VCaP (cell line): ENCODE measurements at regions not wholly inside any gene's neighbourhood (a gene's known extent, or its start where the extent isn't known, plus 50 kb on each side); places are given as distances from the start of the nearest gene placed in this dataset.

Experiments
- H3K27ac ChIP-seq: fragments of 450-650 bp; 2 replicates; pipeline ENCODE4 v1.5.1; 2017
- TF ChIP-seq, protein P1 (sequence below): fragments of 450-650 bp; conservative IDR thresholded peaks from 2 replicates; pipeline ENCODE4 v1.5.1; 2017; ENCODE audit warnings: mild to moderate bottlenecking, moderate library complexity

DNA sequence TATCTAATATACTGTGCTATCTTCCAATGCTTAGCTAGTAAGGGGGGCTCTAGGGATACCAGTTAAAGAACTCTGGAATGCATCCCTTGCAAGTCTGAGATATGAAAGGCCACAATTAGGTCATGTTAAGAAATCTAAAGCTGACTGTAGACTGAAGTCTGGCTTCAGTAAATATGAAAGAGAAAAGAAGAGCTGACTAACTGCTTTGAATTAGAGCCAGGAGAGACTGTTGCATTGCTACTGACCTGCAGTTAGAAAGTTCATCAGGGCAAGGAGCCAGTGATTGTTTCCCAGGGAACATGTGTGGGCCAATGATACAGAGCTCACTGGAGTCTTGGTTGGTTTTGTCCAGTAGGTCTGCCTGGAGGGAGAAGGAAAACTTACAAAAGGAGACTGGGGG is 472.1 kb upstream of the TNC start:
- peak overlapping the region; percentile 77 for H3K27ac ChIP-seq
- TF ChIP-seq, protein P1, sequence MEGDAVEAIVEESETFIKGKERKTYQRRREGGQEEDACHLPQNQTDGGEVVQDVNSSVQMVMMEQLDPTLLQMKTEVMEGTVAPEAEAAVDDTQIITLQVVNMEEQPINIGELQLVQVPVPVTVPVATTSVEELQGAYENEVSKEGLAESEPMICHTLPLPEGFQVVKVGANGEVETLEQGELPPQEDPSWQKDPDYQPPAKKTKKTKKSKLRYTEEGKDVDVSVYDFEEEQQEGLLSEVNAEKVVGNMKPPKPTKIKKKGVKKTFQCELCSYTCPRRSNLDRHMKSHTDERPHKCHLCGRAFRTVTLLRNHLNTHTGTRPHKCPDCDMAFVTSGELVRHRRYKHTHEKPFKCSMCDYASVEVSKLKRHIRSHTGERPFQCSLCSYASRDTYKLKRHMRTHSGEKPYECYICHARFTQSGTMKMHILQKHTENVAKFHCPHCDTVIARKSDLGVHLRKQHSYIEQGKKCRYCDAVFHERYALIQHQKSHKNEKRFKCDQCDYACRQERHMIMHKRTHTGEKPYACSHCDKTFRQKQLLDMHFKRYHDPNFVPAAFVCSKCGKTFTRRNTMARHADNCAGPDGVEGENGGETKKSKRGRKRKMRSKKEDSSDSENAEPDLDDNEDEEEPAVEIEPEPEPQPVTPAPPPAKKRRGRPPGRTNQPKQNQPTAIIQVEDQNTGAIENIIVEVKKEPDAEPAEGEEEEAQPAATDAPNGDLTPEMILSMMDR, result no peak

DNA sequence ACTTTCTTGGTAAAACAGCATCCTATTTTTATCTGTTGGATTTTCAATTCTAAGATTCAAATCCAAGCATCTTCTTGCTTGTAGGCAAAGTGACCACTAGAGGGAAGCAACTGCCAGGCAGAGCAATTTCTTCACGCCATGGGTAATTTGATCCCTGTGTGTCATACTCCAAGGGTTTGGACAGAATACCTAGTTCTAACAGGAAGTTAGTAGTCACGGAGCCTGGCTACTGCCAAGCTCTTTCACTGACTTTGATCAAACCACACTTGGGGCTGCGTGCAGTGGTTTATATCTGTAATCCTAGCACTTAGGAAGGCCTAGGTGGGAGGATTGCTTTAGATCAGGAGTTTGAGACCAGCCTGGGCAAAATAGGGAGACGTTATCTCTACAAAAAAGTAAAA is 473.6 kb upstream of the TNC start:
- TF ChIP-seq, protein P1, result peak; percentile 97
- peak overlapping the region; percentile 77 for H3K27ac ChIP-seq

DNA sequence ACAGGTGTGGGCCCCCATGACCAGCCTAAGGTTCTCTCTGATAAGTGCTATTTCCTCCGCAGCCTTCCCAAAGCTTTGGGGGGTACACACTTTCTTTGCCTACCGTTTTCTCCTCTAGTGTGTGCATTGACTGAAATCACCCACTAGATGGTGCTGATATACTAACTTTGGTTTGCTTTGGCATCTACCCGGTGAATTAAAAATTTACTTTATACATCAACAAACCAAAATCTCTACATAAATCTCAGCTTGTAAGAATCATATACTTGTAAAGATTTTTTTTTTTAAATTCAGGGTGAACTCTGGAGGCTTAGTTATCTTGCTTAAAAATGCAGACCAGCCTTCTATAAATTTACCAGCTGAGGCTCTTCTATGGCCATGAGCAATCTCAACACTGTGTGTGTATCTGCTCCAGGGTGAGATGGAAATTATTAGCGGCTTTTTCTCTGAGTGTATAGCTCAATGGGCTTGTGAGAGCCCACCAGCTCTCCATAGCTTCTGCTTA is 475.7 kb upstream of the TNC start:
- TF ChIP-seq, protein P1, result peak; percentile 90
- peak overlapping the region; percentile 77; the same call in 1 of the 2 replicates for H3K27ac ChIP-seq

DNA sequence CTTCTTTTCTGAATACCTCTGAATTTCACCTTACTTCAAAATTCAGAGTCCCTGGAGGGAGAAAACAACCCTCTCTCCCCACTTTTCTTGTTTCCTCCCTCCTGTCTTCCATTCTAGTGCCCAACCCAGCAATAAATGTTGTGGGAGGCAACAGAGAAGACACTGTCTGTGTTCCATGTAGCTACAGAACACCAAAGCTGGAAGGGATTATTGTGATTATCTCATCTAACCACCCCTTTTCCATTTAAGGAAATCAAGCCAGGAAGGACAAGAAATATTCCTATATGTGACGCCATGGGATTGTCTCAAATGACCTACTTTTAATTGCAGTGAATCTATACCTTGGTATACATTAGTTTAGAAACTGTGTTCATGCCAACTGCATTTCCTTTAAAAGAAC is 476.6 kb upstream of the TNC start:
- TF ChIP-seq, protein P1, result no peak
- H3K27ac ChIP-seq, result no peak overlapping the region

DNA sequence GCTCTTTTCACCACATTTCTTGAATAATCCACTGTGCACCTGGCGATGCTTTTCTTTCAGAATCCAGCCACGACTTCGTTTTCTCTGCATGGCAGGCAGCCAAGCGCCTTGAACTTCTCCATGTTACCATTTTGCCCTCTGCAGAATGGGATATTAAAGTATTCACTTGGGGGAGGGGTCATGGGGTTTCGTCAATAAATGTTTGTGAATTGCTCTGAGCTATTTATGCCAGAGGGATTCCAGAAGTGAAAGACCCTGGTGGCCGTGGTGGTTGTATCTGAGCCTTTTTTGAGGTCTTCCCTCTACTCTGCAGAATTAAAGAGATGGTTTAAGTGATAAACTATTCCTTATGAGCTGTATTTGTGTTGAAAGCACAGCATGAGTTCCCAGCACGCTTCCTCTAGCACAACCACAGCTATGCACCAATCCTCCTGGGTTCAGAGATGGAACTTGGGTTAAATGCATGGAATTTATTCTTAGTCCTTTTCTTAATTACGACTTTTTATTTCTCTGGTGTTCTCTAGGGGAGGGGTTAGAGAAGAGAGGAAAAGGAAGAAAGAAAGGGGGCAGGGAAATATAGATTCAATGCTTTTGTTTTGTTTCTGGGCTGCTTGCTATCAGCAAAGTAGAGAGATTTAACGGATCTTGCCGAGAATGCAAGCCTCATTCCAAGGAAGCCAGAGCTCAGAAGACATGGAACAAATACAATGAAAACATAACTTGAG is 478.2 kb upstream of the TNC start:
- no peak overlapping the region for H3K27ac ChIP-seq
- TF ChIP-seq, protein P1, result no peak

DNA sequence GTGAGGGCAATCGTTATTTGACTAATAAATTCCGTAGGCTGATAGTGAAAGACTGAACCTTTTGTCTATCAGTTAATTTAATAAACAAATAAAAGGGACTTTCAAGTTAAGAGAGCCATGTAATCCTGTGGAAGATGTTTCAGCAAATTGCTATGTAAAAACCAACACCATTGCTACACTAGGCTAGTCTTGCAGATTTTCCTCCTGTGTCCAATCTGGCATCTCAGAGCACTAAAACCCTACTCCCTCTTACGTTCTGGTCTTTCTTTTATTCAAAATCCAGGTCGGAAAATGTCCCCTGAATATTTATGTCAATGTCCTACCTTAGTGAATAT is 478.8 kb upstream of the TNC start:
- no peak overlapping the region for H3K27ac ChIP-seq
- TF ChIP-seq, protein P1, result no peak

DNA sequence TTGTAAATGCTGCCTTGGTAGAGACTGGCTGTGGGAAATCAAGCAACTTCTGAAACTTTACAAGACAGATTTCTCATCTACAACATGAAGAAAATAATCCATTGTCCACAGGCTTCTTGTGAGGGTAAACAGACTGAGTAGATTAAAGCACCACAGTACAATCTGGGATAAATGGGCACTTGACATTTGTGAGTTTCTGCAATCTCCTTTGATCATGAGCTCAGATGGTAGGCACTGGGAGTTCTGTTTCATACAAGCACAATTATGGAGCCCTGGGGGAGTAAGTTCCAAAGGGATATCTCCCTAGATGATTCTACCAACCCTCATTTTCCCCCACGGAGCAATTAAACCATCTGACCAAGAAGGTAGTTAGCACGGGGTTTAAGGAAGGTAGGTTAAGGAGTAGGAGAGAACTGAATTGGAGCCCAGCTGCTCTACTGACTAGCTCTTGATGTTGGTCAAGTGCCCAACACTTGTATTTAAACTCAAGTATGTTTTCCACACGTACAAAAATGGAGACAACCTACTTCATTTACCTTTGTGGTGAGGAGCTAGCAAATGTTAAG is 479.5 kb upstream of the TNC start:
- no peak overlapping the region for H3K27ac ChIP-seq
- TF ChIP-seq, protein P1, result no peak
